PC-3 (cell line): ENCODE measurements at regions not wholly inside any gene's neighbourhood (a gene's known extent, or its start where the extent isn't known, plus 50 kb on each side); places are given as distances from the start of the nearest gene placed in this dataset.

Source experiments
- ATAC-seq: fragments of 200-7000 bp; cut with Tn5 transposase; 2 replicates; pipeline ENCODE4 v1.9.1; 2020; ENCODE audit warnings: mild to moderate bottlenecking, moderate library complexity
- BruUV-seq: library from RNA; stranded (reverse); fragments of 400-500 nt; replicated peaks from 2 replicates; lab custom pipeline; 2021; lab: Mats Ljungman, UMichigan
- CTCF ChIA-PET: fragments of 300-600 bp; sonication (Branson Sonifier 250); formaldehyde crosslinking; loops from one replicate; lab custom pipeline; 2022; ENCODE audit warnings: antibody characterized with exemption; lab: Charles Lee
- POLR2A ChIA-PET: fragments of 300-600 bp; sonication (Branson Sonifier 250); formaldehyde crosslinking; loops from one replicate; lab custom pipeline; 2022; ENCODE audit warnings: antibody characterized with exemption; ENCODE audit not compliant: unreplicated experiment; lab: Charles Lee
- DNase-seq: peaks from one replicate; pipeline ENCODE4 v3.0.0-alpha.2; 2015
- H2AFZ ChIP-seq: fragments of 300-600 bp; sonication (generic); 2 replicates; pipeline ENCODE4 v1.6.0; 2016; ENCODE audit warnings: antibody characterized with exemption, low read length
- H3F3A ChIP-seq: fragments of 300-600 bp; sonication (generic); one replicate; pipeline ENCODE4 v1.6.0; 2017; ENCODE audit warnings: antibody characterized with exemption, low read length, control low read depth, mild to moderate bottlenecking; ENCODE audit not compliant: unreplicated experiment
- H3K27ac ChIP-seq: fragments of 300-600 bp; sonication (generic); 2 replicates; pipeline ENCODE4 v1.5.1; 2016; ENCODE audit warnings: mild to moderate bottlenecking, low read length
- H3K27me3 ChIP-seq: fragments of 300-600 bp; sonication (generic); 2 replicates; pipeline ENCODE4 v1.6.1; 2016; ENCODE audit warnings: low read length, mixed read lengths
- H3K36me3 ChIP-seq: fragments of 300-600 bp; sonication (generic); 2 replicates; pipeline ENCODE4 v1.6.1; 2016; ENCODE audit warnings: low read depth, mixed run types, low read length, mixed read lengths
- H3K4me1 ChIP-seq: fragments of 300-600 bp; sonication (generic); 2 replicates; pipeline ENCODE4 v1.5.1; 2016; ENCODE audit warnings: low read length; ENCODE audit not compliant: insufficient read depth
- H3K4me2 ChIP-seq: fragments of 300-600 bp; sonication (generic); 2 replicates; pipeline ENCODE4 v1.6.0; 2016; ENCODE audit warnings: low read length
- H3K4me3 ChIP-seq: fragments of 300-600 bp; sonication (generic); 2 replicates; pipeline ENCODE4 v1.5.1; 2016; ENCODE audit warnings: mild to moderate bottlenecking, low read length, mixed read lengths
- H3K79me2 ChIP-seq: fragments of 300-600 bp; sonication (generic); 2 replicates; pipeline ENCODE4 v1.6.1; 2017; ENCODE audit warnings: low read length, mixed read lengths
- H3K9ac ChIP-seq: fragments of 300-600 bp; sonication (generic); 2 replicates; pipeline ENCODE4 v1.6.0; 2016; ENCODE audit warnings: mild to moderate bottlenecking, low read length
- H3K9me2 ChIP-seq: fragments of 300-600 bp; sonication (generic); replicated peaks from 2 replicates; pipeline ENCODE4 v1.6.1; 2016; ENCODE audit warnings: mixed run types, low read length, mixed read lengths
- H3K9me3 ChIP-seq: fragments of 300-600 bp; sonication (generic); 2 replicates; pipeline ENCODE4 v1.6.1; 2016; ENCODE audit warnings: low read length, mixed read lengths
- H4K20me1 ChIP-seq: fragments of 300-600 bp; sonication (generic); 2 replicates; pipeline ENCODE4 v1.6.1; 2016; ENCODE audit warnings: low read length, mixed read lengths
- CTCF ChIP-seq: fragments of 300-600 bp; sonication (generic); conservative IDR thresholded peaks from 2 replicates; pipeline ENCODE4 v1.5.1; 2017; ENCODE audit warnings: antibody characterized with exemption, low read depth, mild to moderate bottlenecking, low read length
- EZH2 ChIP-seq: fragments of 300-600 bp; sonication (generic); IDR thresholded peaks from one replicate; pipeline ENCODE4 v1.6.1; 2017; ENCODE audit warnings: antibody characterized with exemption, mild to moderate bottlenecking, low read length; ENCODE audit not compliant: unreplicated experiment
- EZH2phosphoT487 ChIP-seq: fragments of 300-600 bp; sonication (generic); IDR thresholded peaks from 2 replicates; pipeline ENCODE4 v1.6.1; 2018; ENCODE audit warnings: mild to moderate bottlenecking, antibody characterized with exemption, low read length, borderline replicate concordance
- intact Hi-C: fragments of 100-400 bp; cut with micrococcal nuclease; formaldehyde crosslinking; loops from 2 replicates; pipeline ENCODE4 v1.9.0; 2023

GRCh38 chr9:7377489-7377888 lies 422.1 kb downstream of the DMAC1 start:
- CTCF ChIA-PET: no interaction called here
- Histone ChIP-seq H3K9me2 (no peaks in the 10 kb centered on the region), H3K27ac (no peak overlapping the region), H4K20me1 (no peaks in the 10 kb centered on the region), H3K9ac (no peak overlapping the region), H3K4me2 (no peak overlapping the region), H2AFZ (no peak overlapping the region), H3K4me1 (no peaks in the 10 kb centered on the region), H3K4me3 (no peak overlapping the region), H3F3A (no peaks in the 10 kb centered on the region), H3K9me3 (no peaks in the 10 kb centered on the region), H3K36me3 (no peaks in the 10 kb centered on the region), H3K79me2 (no peaks in the 10 kb centered on the region), H3K27me3 (no peaks in the 10 kb centered on the region)
- BruUV-seq: no TSS peak
- intact Hi-C loops: no loop called here
- TF ChIP-seq EZH2phosphoT487 (no peak), EZH2 (no peak), CTCF (no peak)
- DNase-seq: no peak
- POLR2A ChIA-PET: no interaction called here
- ATAC-seq: no peak

- intact Hi-C loops: no loop called here
- Histone ChIP-seq H3K9ac (no peak overlapping the region), H4K20me1 (no peaks in the 10 kb centered on the region), H3K4me2 (no peak overlapping the region), H3K79me2 (no peaks in the 10 kb centered on the region), H3K36me3 (no peaks in the 10 kb centered on the region), H3K4me1 (no peaks in the 10 kb centered on the region), H2AFZ (no peak overlapping the region), H3F3A (no peaks in the 10 kb centered on the region), H3K4me3 (no peak overlapping the region), H3K27me3 (no peaks in the 10 kb centered on the region), H3K27ac (no peak overlapping the region), H3K9me3 (no peaks in the 10 kb centered on the region), H3K9me2 (no peaks in the 10 kb centered on the region)
- CTCF ChIA-PET: no interaction called here
- DNase-seq: no peak
- TF ChIP-seq CTCF (no peak), EZH2 (no peak)
- no TSS peak for BruUV-seq
- no peak for ATAC-seq
- POLR2A ChIA-PET: no interaction called here
These were observed 422.7 kb downstream of the DMAC1 start for GRCh38 chr9:7376833-7377232.

- no peaks in the 10 kb centered on the region for H3K27me3 ChIP-seq
- BruUV-seq: no TSS peak
- no peaks in the 10 kb centered on the region for H3K9me2 ChIP-seq
- no peak overlapping the region for H3K9ac ChIP-seq
- H3K4me2 ChIP-seq: no peak overlapping the region
- DNase-seq: no peak
- no peaks in the 10 kb centered on the region for H3F3A ChIP-seq
- ATAC-seq: no peak
- H3K36me3 ChIP-seq: no peaks in the 10 kb centered on the region
- intact Hi-C loops: no loop called here
- H3K27ac ChIP-seq: no peak overlapping the region
- H2AFZ ChIP-seq: no peak overlapping the region
- no peaks in the 10 kb centered on the region for H3K9me3 ChIP-seq
- H3K79me2 ChIP-seq: no peaks in the 10 kb centered on the region
- H4K20me1 ChIP-seq: no peaks in the 10 kb centered on the region
- H3K4me1 ChIP-seq: no peaks in the 10 kb centered on the region
- TF ChIP-seq EZH2phosphoT487: no peak
- ChIA-PET POLR2A (no interaction called here), CTCF (no interaction called here)
- H3K4me3 ChIP-seq: no peak overlapping the region
These were observed 423.4 kb downstream of the DMAC1 start for GRCh38 chr9:7376213-7376612.
